ENCODE measurements at regions not wholly inside any gene's neighbourhood (a gene's known extent, or its start where the extent isn't known, plus 50 kb on each side); places are given as distances from the start of the nearest gene placed in this dataset.

GRCh38 chr7:19623676-19624075 is 85.2 kb downstream of the POLR1F start:
- no peaks in the 10 kb centered on the region for H3K9me3 Mint-ChIP-seq
- H3K4me1 Mint-ChIP-seq, result no peaks in the 10 kb centered on the region
- H3K27me3 Mint-ChIP-seq (ENCODE audit: low read depth), result no peaks in the 10 kb centered on the region
- H3K27ac Mint-ChIP-seq, result no peak overlapping the region
- no peak for TF ChIP-seq CTCF (IDR thresholded peaks at IDR 0.05; ENCODE audit: unreplicated experiment in 3 of 3)
- no peak overlapping the region for H3K4me3 Mint-ChIP-seq
- H3K36me3 Mint-ChIP-seq (ENCODE audit: low read depth), result no peaks in the 10 kb centered on the region

- Mint-ChIP-seq H3K4me1 (no peaks in the 10 kb centered on the region), H3K27me3 (ENCODE audit: low read depth) (no peaks in the 10 kb centered on the region), H3K36me3 (ENCODE audit: low read depth) (no peaks in the 10 kb centered on the region), H3K4me3 (no peak overlapping the region), H3K27ac (no peak overlapping the region), H3K9me3 (no peaks in the 10 kb centered on the region)
- TF ChIP-seq CTCF (IDR thresholded peaks at IDR 0.05; ENCODE audit: unreplicated experiment in 3 of 3), result no peak
Measured at GRCh38 chr7:19621740-19622139, 87.1 kb downstream of the POLR1F start.

GRCh38 chr7:19620470-19620869 is 88.4 kb downstream of the POLR1F start:
- Mint-ChIP-seq H3K27me3 (ENCODE audit: low read depth) (no peaks in the 10 kb centered on the region), H3K27ac (no peak overlapping the region), H3K4me3 (no peak overlapping the region), H3K36me3 (ENCODE audit: low read depth) (no peaks in the 10 kb centered on the region), H3K4me1 (no peaks in the 10 kb centered on the region), H3K9me3 (no peaks in the 10 kb centered on the region)
- no peak for TF ChIP-seq CTCF (IDR thresholded peaks at IDR 0.05; ENCODE audit: unreplicated experiment in 3 of 3)

GRCh38 chr7:19619122-19619521 is 89.7 kb downstream of the POLR1F start:
- H3K4me1 Mint-ChIP-seq, result no peaks in the 10 kb centered on the region
- H3K9me3 Mint-ChIP-seq, result no peaks in the 10 kb centered on the region
- no peaks in the 10 kb centered on the region for H3K27me3 Mint-ChIP-seq (ENCODE audit: low read depth)
- no peak overlapping the region for H3K27ac Mint-ChIP-seq
- TF ChIP-seq CTCF (IDR thresholded peaks at IDR 0.05; ENCODE audit: unreplicated experiment in 3 of 3), result no peak
- H3K4me3 Mint-ChIP-seq, result no peak overlapping the region
- no peaks in the 10 kb centered on the region for H3K36me3 Mint-ChIP-seq (ENCODE audit: low read depth)

GRCh38 chr7:19617901-19618300 is 90.9 kb downstream of the POLR1F start:
- H3K27ac Mint-ChIP-seq, result peak overlapping the region in 1 of 3 experiments; percentile 20
- no peaks in the 10 kb centered on the region for H3K4me1 Mint-ChIP-seq
- no peak overlapping the region for H3K4me3 Mint-ChIP-seq
- no peaks in the 10 kb centered on the region for H3K36me3 Mint-ChIP-seq (ENCODE audit: low read depth)
- no peaks in the 10 kb centered on the region for H3K9me3 Mint-ChIP-seq
- no peaks in the 10 kb centered on the region for H3K27me3 Mint-ChIP-seq (ENCODE audit: low read depth)
- no peak for TF ChIP-seq CTCF (IDR thresholded peaks at IDR 0.05; ENCODE audit: unreplicated experiment in 3 of 3)

- H3K4me1 Mint-ChIP-seq, result peaks cover 6% of the 10 kb centered on the region
- no peak overlapping the region for H3K4me3 Mint-ChIP-seq
- H3K9me3 Mint-ChIP-seq, result no peaks in the 10 kb centered on the region
- no peaks in the 10 kb centered on the region for H3K36me3 Mint-ChIP-seq (ENCODE audit: low read depth)
- no peak for TF ChIP-seq CTCF (IDR thresholded peaks at IDR 0.05; ENCODE audit: unreplicated experiment in 3 of 3)
- H3K27ac Mint-ChIP-seq, result no peak overlapping the region
- no peaks in the 10 kb centered on the region for H3K27me3 Mint-ChIP-seq (ENCODE audit: low read depth)
Measured at GRCh38 chr7:19610194-19610943, 98.5 kb downstream of the POLR1F start.
